SK-N-SH treated with all-trans-retinoic acid at 6 μM for 48 hours (cell line): ENCODE measurements at regions not wholly inside any gene's neighbourhood (a gene's known extent, or its start where the extent isn't known, plus 50 kb on each side); places are given as distances from the start of the nearest gene placed in this dataset.

ENCODE experiments used
- ARNTL ChIP-seq: fragments of 450-650 bp; formaldehyde crosslinking; IDR thresholded peaks from 2 replicates; pipeline ENCODE4 v1.5.0; 2020; ENCODE audit warnings: low read depth, mild to moderate bottlenecking, moderate library complexity, borderline replicate concordance
- CREB5 ChIP-seq: fragments of 250-450 bp; sonication (Bioruptor Pico); IDR thresholded peaks from 2 replicates; pipeline ENCODE4 v1.5.1; 2020; ENCODE audit warnings: low read depth, mild to moderate bottlenecking, moderate library complexity
- CSDC2 ChIP-seq: fragments of 250-450 bp; sonication (Bioruptor Pico); IDR thresholded peaks from 2 replicates; pipeline ENCODE4 v1.5.0; 2020; ENCODE audit warnings: mild to moderate bottlenecking, moderate library complexity
- ESRRG ChIP-seq: fragments of 250-450 bp; sonication (Bioruptor Pico); IDR thresholded peaks from 2 replicates; pipeline ENCODE4 v1.6.1; 2021; ENCODE audit warnings: mild to moderate bottlenecking
- GLIS3 ChIP-seq: fragments of 250-450 bp; sonication (Bioruptor Pico); IDR thresholded peaks from 2 replicates; pipeline ENCODE4 v1.5.0; 2020; ENCODE audit warnings: mild to moderate bottlenecking, moderate library complexity
- OSR1 ChIP-seq: fragments of 250-450 bp; sonication (Bioruptor Pico); IDR thresholded peaks from 2 replicates; pipeline ENCODE4 v1.8.0; 2022; ENCODE audit warnings: moderate library complexity, mild to moderate bottlenecking, inconsistent platforms
- PATZ1 ChIP-seq: fragments of 250-450 bp; sonication (Bioruptor Pico); IDR thresholded peaks from 2 replicates; pipeline ENCODE4 v1.8.0; 2020; ENCODE audit warnings: mild to moderate bottlenecking, moderate library complexity, borderline replicate concordance
- PPARA ChIP-seq: fragments of 250-450 bp; sonication (Bioruptor Pico); IDR thresholded peaks from 2 replicates; pipeline ENCODE4 v1.5.0; 2020; ENCODE audit warnings: mild to moderate bottlenecking, borderline replicate concordance
- RARB ChIP-seq: fragments of 250-450 bp; sonication (Bioruptor Pico); IDR thresholded peaks from 2 replicates; pipeline ENCODE4 v1.8.0; 2021; ENCODE audit warnings: mild to moderate bottlenecking, moderate library complexity
- TOX ChIP-seq: fragments of 250-450 bp; sonication (Bioruptor Pico); IDR thresholded peaks from 2 replicates; pipeline ENCODE4 v1.8.0; 2021; ENCODE audit warnings: mild to moderate bottlenecking, moderate library complexity, borderline replicate concordance
- ZFP3 ChIP-seq: fragments of 250-450 bp; sonication (Bioruptor Pico); IDR thresholded peaks from 2 replicates; pipeline ENCODE4 v1.5.0; 2020; ENCODE audit warnings: mild to moderate bottlenecking, moderate library complexity
- ZNF565 ChIP-seq: fragments of 450-650 bp; formaldehyde crosslinking; conservative IDR thresholded peaks from 2 replicates; pipeline ENCODE4 v1.5.0; 2020; ENCODE audit warnings: low read depth, mild to moderate bottlenecking, moderate library complexity
- TF ChIP-seq, protein P1 (sequence below): fragments of 250-450 bp; sonication (Bioruptor Pico); IDR thresholded peaks from 2 replicates; pipeline ENCODE4 v1.8.0; 2021; ENCODE audit warnings: low read depth, mild to moderate bottlenecking, moderate library complexity, borderline replicate concordance

GRCh38 chr11:91406009-91406408 is 818.6 kb upstream of the FAT3 start:
- TF ChIP-seq, protein P1, sequence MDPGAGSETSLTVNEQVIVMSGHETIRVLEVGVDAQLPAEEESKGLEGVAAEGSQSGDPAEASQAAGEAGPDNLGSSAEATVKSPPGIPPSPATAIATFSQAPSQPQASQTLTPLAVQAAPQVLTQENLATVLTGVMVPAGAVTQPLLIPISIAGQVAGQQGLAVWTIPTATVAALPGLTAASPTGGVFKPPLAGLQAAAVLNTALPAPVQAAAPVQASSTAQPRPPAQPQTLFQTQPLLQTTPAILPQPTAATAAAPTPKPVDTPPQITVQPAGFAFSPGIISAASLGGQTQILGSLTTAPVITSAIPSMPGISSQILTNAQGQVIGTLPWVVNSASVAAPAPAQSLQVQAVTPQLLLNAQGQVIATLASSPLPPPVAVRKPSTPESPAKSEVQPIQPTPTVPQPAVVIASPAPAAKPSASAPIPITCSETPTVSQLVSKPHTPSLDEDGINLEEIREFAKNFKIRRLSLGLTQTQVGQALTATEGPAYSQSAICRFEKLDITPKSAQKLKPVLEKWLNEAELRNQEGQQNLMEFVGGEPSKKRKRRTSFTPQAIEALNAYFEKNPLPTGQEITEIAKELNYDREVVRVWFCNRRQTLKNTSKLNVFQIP, result no peak
- TF ChIP-seq ZFP3 (CRISPR knock-in tag), result no peak
- TF ChIP-seq ZNF565, result no peak
- no peak for TF ChIP-seq CSDC2 (CRISPR knock-in tag)
- no peak for TF ChIP-seq PATZ1 (CRISPR knock-in tag)
- TF ChIP-seq ARNTL (CRISPR knock-in tag), result no peak
- TF ChIP-seq CREB5 (CRISPR knock-in tag), result no peak
- no peak for TF ChIP-seq GLIS3
- TF ChIP-seq OSR1 (CRISPR knock-in tag), result no peak
- TF ChIP-seq PPARA (CRISPR knock-in tag), result no peak
- TF ChIP-seq ESRRG (CRISPR knock-in tag), result no peak
- no peak for TF ChIP-seq RARB (CRISPR knock-in tag)
- TF ChIP-seq TOX (CRISPR knock-in tag), result no peak
